ENCODE measurements at regions not wholly inside any gene's neighbourhood (a gene's known extent, or its start where the extent isn't known, plus 50 kb on each side); places are given as distances from the start of the nearest gene placed in this dataset.

- no peak for ATAC-seq
- TF ChIP-seq ZNF8 (CRISPR knock-in tag; IDR thresholded peaks at IDR 0.05) (no peak), ESRRG (CRISPR knock-in tag; IDR thresholded peaks at IDR 0.05) (no peak), CSDC2 (CRISPR knock-in tag; IDR thresholded peaks at IDR 0.05) (no peak), TCF4 (CRISPR knock-in tag; IDR thresholded peaks at IDR 0.05; ENCODE audit: borderline replicate concordance) (no peak), RARB (CRISPR knock-in tag; IDR thresholded peaks at IDR 0.05) (no peak), BACH2 (CRISPR knock-in tag; IDR thresholded peaks at IDR 0.05; ENCODE audit: borderline replicate concordance) (no peak)
- TF ChIP-seq, protein P1, sequence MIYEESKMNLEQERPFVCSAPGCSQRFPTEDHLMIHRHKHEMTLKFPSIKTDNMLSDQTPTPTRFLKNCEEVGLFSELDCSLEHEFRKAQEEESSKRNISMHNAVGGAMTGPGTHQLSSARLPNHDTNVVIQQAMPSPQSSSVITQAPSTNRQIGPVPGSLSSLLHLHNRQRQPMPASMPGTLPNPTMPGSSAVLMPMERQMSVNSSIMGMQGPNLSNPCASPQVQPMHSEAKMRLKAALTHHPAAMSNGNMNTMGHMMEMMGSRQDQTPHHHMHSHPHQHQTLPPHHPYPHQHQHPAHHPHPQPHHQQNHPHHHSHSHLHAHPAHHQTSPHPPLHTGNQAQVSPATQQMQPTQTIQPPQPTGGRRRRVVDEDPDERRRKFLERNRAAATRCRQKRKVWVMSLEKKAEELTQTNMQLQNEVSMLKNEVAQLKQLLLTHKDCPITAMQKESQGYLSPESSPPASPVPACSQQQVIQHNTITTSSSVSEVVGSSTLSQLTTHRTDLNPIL (CRISPR knock-in tag; IDR thresholded peaks at IDR 0.05; ENCODE audit: low read depth), result no peak
These were observed 100.6 kb upstream of the RUNX1 start for GRCh38 chr21:35149698-35150097.

DNA sequence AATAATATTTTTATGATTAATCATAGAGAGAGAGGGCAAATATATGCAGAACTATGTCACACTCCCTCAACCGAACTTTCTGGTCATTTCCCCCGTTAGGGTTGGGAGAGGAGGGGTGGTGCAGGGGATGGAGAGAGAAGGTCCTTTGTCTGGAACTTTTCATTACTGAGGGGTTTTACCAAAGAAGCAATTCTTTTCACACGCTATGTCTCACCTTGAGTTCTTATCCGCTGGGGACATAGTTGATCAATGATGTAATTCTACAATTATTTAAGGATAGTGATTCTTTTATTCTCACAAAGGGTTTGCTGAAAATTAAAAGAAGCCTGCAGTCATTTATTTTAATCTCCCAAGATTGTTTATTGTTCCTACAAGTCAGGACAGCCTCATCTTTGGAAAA, 98.3 kb upstream of the RUNX1 start:
- TF ChIP-seq SNAI2 (CRISPR knock-in tag; IDR thresholded peaks at IDR 0.05), result no peak
- TF ChIP-seq ZNF70 (CRISPR knock-in tag; IDR thresholded peaks at IDR 0.05), result no peak
- TF ChIP-seq, protein P2, sequence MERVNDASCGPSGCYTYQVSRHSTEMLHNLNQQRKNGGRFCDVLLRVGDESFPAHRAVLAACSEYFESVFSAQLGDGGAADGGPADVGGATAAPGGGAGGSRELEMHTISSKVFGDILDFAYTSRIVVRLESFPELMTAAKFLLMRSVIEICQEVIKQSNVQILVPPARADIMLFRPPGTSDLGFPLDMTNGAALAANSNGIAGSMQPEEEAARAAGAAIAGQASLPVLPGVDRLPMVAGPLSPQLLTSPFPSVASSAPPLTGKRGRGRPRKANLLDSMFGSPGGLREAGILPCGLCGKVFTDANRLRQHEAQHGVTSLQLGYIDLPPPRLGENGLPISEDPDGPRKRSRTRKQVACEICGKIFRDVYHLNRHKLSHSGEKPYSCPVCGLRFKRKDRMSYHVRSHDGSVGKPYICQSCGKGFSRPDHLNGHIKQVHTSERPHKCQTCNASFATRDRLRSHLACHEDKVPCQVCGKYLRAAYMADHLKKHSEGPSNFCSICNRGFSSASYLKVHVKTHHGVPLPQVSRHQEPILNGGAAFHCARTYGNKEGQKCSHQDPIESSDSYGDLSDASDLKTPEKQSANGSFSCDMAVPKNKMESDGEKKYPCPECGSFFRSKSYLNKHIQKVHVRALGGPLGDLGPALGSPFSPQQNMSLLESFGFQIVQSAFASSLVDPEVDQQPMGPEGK (CRISPR knock-in tag; IDR thresholded peaks at IDR 0.05; ENCODE audit: borderline replicate concordance), result no peak
- ATAC-seq, result no peak

DNA sequence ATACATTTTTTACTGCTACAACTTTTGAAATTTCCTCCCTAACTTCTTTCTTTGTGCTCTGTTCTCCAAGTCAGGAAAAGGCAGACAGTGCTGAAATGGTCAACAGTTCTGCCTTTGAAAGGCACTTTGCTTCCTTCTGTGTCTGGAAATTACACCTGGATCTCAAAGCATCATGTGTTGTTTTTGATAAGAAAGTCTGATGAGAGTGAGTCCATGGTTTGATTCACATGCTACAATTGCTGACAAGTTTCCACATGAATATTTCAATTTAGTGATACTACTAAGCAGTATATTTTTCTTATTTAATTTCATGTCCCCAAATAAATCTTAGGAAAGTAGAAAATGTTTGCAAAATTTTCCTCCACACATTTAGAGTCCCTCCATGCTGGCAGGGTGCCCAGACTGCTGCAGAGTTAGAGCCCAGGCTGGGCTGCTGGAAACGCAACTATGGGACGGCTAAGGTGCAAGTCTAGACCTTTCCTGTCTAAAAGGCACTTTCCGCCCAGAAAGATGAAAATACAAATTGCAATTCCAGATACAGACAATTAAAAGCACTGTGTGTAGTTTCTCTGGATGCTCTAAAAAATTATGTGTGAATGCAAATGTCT, 96.6 kb upstream of the RUNX1 start:
- ATAC-seq, result no peak
- TF ChIP-seq TCF4 (CRISPR knock-in tag; IDR thresholded peaks at IDR 0.05; ENCODE audit: borderline replicate concordance) (no peak), ZFP30 (CRISPR knock-in tag; IDR thresholded peaks at IDR 0.05) (no peak), ARNTL (CRISPR knock-in tag; IDR thresholded peaks at IDR 0.05; ENCODE audit: borderline replicate concordance, low read depth) (no peak), ISL1 (CRISPR knock-in tag; IDR thresholded peaks at IDR 0.05) (no peak), ZFP3 (CRISPR knock-in tag; IDR thresholded peaks at IDR 0.05) (no peak), ZNF8 (CRISPR knock-in tag; IDR thresholded peaks at IDR 0.05) (no peak), RARB (CRISPR knock-in tag; IDR thresholded peaks at IDR 0.05) (no peak), PPARA (CRISPR knock-in tag; IDR thresholded peaks at IDR 0.05; ENCODE audit: borderline replicate concordance) (no peak), CSDC2 (CRISPR knock-in tag; IDR thresholded peaks at IDR 0.05) (no peak), TOX (CRISPR knock-in tag; IDR thresholded peaks at IDR 0.05; ENCODE audit: borderline replicate concordance) (no peak)
- TF ChIP-seq, protein P1 (CRISPR knock-in tag; IDR thresholded peaks at IDR 0.05; ENCODE audit: low read depth), result no peak

DNA sequence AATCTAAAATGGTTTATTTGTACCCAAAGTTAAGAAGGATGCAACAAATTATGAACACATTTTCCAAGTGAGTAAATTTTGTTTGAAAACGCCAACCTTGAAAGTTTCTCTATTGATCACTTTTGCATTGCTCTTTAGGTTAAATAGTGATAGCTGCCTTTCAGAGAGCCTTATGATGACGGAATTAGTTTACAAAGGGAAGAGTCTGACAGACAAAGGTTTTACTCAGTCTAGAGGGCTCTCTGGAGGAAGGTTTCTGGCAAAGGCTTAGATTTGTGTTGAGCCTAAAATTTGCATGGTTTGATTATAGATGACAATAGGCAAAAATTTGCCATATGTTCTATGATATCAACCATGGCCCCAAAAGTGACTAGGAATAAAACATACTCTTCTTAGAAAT, 95.9 kb upstream of the RUNX1 start:
- no peak for TF ChIP-seq PPARA (CRISPR knock-in tag; IDR thresholded peaks at IDR 0.05; ENCODE audit: borderline replicate concordance)
- TF ChIP-seq TOX (CRISPR knock-in tag; IDR thresholded peaks at IDR 0.05; ENCODE audit: borderline replicate concordance), result no peak
- TF ChIP-seq ESRRG (CRISPR knock-in tag; IDR thresholded peaks at IDR 0.05), result no peak
- no peak for TF ChIP-seq CSRNP3 (CRISPR knock-in tag; IDR thresholded peaks at IDR 0.05)
- no peak for TF ChIP-seq ZNF70 (CRISPR knock-in tag; IDR thresholded peaks at IDR 0.05)
- TF ChIP-seq CSDC2 (CRISPR knock-in tag; IDR thresholded peaks at IDR 0.05), result no peak
- TF ChIP-seq ZNF8 (CRISPR knock-in tag; IDR thresholded peaks at IDR 0.05), result no peak
- ATAC-seq, result no peak

- no peak for ATAC-seq
These were observed 93.1 kb upstream of the RUNX1 start for GRCh38 chr21:35142036-35142815.

More at GRCh38 chr21:35142036-35142815, 93.1 kb upstream of the RUNX1 start:
- no peak for TF ChIP-seq POU6F1 (CRISPR knock-in tag; IDR thresholded peaks at IDR 0.05; ENCODE audit: borderline replicate concordance, low read depth)
- no peak for TF ChIP-seq ZNF565 (CRISPR knock-in tag; conservative IDR thresholded peaks at IDR 0.05; ENCODE audit: low read depth)
- TF ChIP-seq ZFP30 (CRISPR knock-in tag; IDR thresholded peaks at IDR 0.05), result no peak
- no peak for TF ChIP-seq ESRRG (CRISPR knock-in tag; IDR thresholded peaks at IDR 0.05)

Data from SK-N-SH treated with all-trans-retinoic acid at 6 μM for 48 hours (cell line).